ENCODE measurements at regions not wholly inside any gene's neighbourhood (a gene's known extent, or its start where the extent isn't known, plus 50 kb on each side); places are given as distances from the start of the nearest gene placed in this dataset.

GRCh38 chr9:2934883-2935282 is 91.0 kb upstream of the PUM3 start:
- Histone ChIP-seq H4K5ac (ENCODE audit: insufficient read length, low read depth, low read length) (no peak overlapping the region), H2AK5ac (ENCODE audit: insufficient read length, low read length) (no peak overlapping the region), H2BK120ac (ENCODE audit: low read depth, low read length, poor library complexity, severe bottlenecking) (no peak overlapping the region), H3K4ac (ENCODE audit: low read depth, low read length) (no peak overlapping the region), H2BK12ac (ENCODE audit: insufficient read length, low read depth, low read length) (no peak overlapping the region), H3K23ac (ENCODE audit: insufficient read length, low read depth, low read length) (no peak overlapping the region), H3K27me3 (ENCODE audit: insufficient read depth, low read length) (no peaks in the 10 kb centered on the region), H3K18ac (ENCODE audit: insufficient read length, low read depth, low read length) (no peak overlapping the region), H2BK20ac (ENCODE audit: low read depth, low read length, poor library complexity, severe bottlenecking) (no peak overlapping the region), H3K4me2 (ENCODE audit: insufficient read depth, insufficient read length, low read length) (no peak overlapping the region), H4K91ac (ENCODE audit: insufficient read length, low read depth, low read length) (no peak overlapping the region), H3K4me1 (ENCODE audit: insufficient read depth, low read length) (no peaks in the 10 kb centered on the region), H3K56ac (ENCODE audit: insufficient read length, low read depth, low read length) (no peak overlapping the region), H3K9ac (ENCODE audit: extremely low read depth, insufficient read length, low read length) (no peak overlapping the region), H3K23me2 (ENCODE audit: insufficient read length, low read depth, low read length, poor library complexity, severe bottlenecking) (no peaks in the 10 kb centered on the region), H3K9me3 (ENCODE audit: control insufficient read depth, low read depth, low read length) (no peaks in the 10 kb centered on the region), H4K8ac (replicated peaks; ENCODE audit: insufficient read length, low read depth, low read length) (no peak overlapping the region), H2BK15ac (ENCODE audit: low read depth, low read length) (no peak overlapping the region), H3K14ac (ENCODE audit: insufficient read depth, low read length) (no peak overlapping the region; the same call in 1 of the 2 replicates), H2AFZ (ENCODE audit: low read length) (no peak overlapping the region), H4K20me1 (ENCODE audit: control insufficient read depth, insufficient read depth, insufficient read length) (no peaks in the 10 kb centered on the region), H3T11ph (ENCODE audit: low read length) (no peak overlapping the region), H3K27ac (ENCODE audit: insufficient read length, low read depth, low read length) (no peak overlapping the region), H3K79me2 (ENCODE audit: insufficient read depth, low read length) (no peaks in the 10 kb centered on the region), H3K79me1 (ENCODE audit: insufficient read depth, low read depth, low read length, poor library complexity, severe bottlenecking) (no peaks in the 10 kb centered on the region), H2BK5ac (ENCODE audit: insufficient read length, low read length) (no peak overlapping the region)
- no peak for DNase-seq
- Mint-ChIP-seq H3K4me3 (no peak overlapping the region), H3K27me3 (ENCODE audit: low read depth) (no peaks in the 10 kb centered on the region), H3K4me1 (no peaks in the 10 kb centered on the region), H3K36me3 (ENCODE audit: insufficient read depth in 1 of 3, low read depth in 3 of 3) (no peaks in the 10 kb centered on the region), H3K9me3 (no peaks in the 10 kb centered on the region; a peak in 1 of 5 replicates), H3K27ac (no peak overlapping the region)
- WGBS (ENCODE audit: extremely low coverage, insufficient read length, low lambda C conversion rate): no CpG with 5 or more reads among the region's 7 CpGs
- TF ChIP-seq CTCF (conservative IDR thresholded peaks at IDR 0.05): no peak
